ENCODE measurements at regions not wholly inside any gene's neighbourhood (a gene's known extent, or its start where the extent isn't known, plus 50 kb on each side); places are given as distances from the start of the nearest gene placed in this dataset.
"Not testable (repeated sequence)": the region's sequence is repeated elsewhere in the genome, so short reads cannot be mapped to it uniquely, and the experiment has no call there.

DNA sequence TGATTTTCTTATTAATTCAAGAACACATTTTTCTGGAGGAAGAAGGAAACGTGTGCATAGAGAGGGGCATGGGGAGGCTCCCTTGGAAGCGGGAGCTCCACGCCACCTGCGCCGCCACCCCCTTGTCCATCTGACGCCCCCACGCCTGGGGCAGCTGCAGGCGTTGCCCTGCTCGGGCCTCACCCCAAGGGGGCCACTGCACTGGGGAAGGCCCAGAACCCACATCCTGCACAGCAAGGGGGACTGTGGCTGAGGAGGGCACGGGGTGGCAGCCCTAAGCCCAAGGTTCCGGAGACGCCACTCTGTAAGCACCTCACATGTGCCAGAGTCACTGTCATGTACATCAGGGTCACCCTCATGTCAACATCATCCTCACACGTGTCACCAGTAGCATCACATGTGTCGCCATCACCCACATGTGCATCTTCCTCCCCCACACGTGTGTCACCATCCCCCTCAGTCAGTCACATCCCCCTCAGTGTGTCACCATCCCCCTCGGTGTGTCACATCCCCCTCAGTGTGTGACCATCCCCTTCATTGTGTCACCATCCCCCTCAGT is 486.7 kb upstream of the SALL3 start:
- peaks cover 0 to 14% (median 0%) of the 10 kb centered on the region in 12 donors for H3K9me3 ChIP-seq
- WGBS, 4 donors, result 86 to 90% (median 89%) methylated on average over 16 of the region's 16 CpGs
- intact Hi-C loops (cut with DNase I), result no loop called here
- H3K27ac ChIP-seq, result no peak overlapping the region
- ATAC-seq (no peak), DNase-seq (no peak)
- no peaks in the 10 kb centered on the region for H3K4me1 ChIP-seq
- H3K27me3 ChIP-seq, result no peaks in the 10 kb centered on the region
- TF ChIP-seq, protein P1, sequence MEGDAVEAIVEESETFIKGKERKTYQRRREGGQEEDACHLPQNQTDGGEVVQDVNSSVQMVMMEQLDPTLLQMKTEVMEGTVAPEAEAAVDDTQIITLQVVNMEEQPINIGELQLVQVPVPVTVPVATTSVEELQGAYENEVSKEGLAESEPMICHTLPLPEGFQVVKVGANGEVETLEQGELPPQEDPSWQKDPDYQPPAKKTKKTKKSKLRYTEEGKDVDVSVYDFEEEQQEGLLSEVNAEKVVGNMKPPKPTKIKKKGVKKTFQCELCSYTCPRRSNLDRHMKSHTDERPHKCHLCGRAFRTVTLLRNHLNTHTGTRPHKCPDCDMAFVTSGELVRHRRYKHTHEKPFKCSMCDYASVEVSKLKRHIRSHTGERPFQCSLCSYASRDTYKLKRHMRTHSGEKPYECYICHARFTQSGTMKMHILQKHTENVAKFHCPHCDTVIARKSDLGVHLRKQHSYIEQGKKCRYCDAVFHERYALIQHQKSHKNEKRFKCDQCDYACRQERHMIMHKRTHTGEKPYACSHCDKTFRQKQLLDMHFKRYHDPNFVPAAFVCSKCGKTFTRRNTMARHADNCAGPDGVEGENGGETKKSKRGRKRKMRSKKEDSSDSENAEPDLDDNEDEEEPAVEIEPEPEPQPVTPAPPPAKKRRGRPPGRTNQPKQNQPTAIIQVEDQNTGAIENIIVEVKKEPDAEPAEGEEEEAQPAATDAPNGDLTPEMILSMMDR (IDR thresholded peaks at IDR 0.05), result no peak
- no peak for TF ChIP-seq POLR2A (IDR thresholded peaks at IDR 0.05)
- H3K36me3 ChIP-seq, result no peaks in the 10 kb centered on the region
- H3K4me3 ChIP-seq, result no peak overlapping the region

DNA sequence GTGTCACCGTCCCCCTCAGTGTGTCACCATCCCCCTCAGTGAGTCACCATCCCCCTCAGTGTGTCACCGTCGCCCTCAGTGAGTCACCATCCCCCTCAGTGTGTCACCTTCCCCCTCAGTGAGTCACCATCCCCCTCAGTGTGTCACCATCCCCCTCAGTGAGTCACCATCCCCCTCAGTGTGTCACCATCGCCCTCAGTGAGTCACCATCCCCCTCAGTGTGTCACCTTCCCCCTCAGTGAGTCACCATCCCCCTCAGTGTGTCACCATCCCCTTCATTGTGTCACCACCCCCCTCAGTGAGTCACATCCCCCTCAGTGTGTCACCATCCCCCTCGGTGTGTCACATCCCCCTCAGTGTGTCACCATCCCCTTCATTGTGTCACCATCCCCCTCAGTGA is 486.1 kb upstream of the SALL3 start:
- H3K4me3 ChIP-seq; H3K27ac ChIP-seq; intact Hi-C loops (cut with DNase I); H3K27me3 ChIP-seq; DNase-seq; H3K4me1 ChIP-seq; H3K36me3 ChIP-seq; ATAC-seq: not testable (repeated sequence)
- 33 to 44% (median 40%) methylated on average over 4 to 5 of the region's 5 CpGs for WGBS, 4 donors
- peaks cover 0 to 14% (median 0%) of the 10 kb centered on the region in 12 donors for H3K9me3 ChIP-seq

DNA sequence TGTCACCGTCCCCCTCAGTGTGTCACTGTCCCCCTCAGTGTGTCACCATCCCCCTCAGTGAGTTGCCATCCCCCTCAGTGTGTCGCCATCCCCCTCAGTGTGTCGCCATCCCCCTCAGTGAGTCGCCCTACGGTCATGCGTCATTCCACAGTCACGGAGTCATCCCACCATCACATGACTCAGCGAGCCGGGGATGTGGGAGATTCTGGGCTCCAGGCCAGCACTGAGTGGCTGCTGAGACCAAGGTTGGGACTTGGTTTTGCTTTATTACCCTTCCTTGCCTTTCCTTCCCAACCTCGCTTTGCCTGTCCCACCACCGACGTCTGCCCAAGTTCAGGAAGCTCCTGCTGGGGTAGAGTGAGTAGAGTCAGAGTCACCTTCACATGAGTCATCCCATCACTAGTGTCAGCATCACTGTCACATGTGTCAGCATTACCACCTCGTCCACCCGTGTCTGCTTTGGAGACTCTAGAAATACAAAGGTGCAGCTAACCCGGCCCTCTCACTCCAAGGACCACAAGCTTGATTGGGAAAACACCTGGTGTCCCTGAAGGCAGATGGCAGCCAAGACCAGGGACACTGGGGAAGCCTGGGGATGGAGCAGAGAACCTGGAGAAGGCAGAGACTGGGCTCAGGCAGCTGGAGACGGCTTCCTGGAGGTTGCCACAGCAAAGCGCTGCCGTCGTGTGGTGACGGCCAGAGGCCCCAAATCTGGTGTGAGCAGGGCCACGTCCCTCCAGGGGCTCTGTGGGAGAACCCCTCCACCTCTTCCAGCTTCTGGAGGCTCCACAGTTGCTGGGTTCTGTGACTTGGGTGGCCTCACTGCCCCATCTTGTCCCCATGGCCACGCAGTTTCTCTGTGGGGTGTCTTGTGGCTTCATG is 485.2 kb upstream of the SALL3 start:
- WGBS, 4 donors, result 69 to 78% (median 74%) methylated on average over 22 of the region's 22 CpGs
- Histone ChIP-seq H3K4me1 (peaks cover 0 to 7% (median 0%) of the 10 kb centered on the region in 12 donors), H3K27ac (no peak overlapping the region), H3K9me3 (peaks cover 0 to 14% (median 0%) of the 10 kb centered on the region in 12 donors), H3K27me3 (no peaks in the 10 kb centered on the region), H3K4me3 (no peak overlapping the region), H3K36me3 (no peaks in the 10 kb centered on the region)
- TF ChIP-seq, protein P1 (IDR thresholded peaks at IDR 0.05), result no peak
- TF ChIP-seq POLR2A (IDR thresholded peaks at IDR 0.05), result no peak
- ATAC-seq (no peak), DNase-seq (peak in 1 of 5 donors; percentile 36)
- intact Hi-C loops (cut with DNase I), result no loop called here

DNA sequence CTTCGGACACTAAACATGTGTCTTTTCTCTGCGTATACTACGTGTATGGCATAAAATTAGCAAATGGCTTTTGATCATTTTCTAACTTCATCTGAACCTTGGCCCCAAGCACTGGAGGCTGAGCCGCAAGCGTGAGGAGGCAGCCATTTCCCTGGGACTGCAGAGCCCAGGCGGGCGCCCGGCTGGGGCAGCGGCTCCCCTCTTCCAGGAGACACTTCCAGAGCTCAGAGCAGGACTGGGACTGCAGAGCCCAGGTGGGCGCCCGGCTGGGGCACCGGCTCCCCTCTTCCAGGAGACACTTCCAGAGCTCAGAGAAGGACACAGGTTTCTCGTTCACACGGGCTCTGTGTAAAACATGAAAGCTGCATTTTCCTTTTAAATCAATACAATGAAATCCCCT is 484.1 kb upstream of the SALL3 start:
- Histone ChIP-seq H3K36me3 (no peaks in the 10 kb centered on the region), H3K27me3 (no peaks in the 10 kb centered on the region), H3K4me3 (no peak overlapping the region), H3K4me1 (peaks cover 0 to 7% (median 0%) of the 10 kb centered on the region in 12 donors), H3K27ac (no peak overlapping the region), H3K9me3 (peaks cover 0 to 10% (median 0%) of the 10 kb centered on the region in 12 donors)
- WGBS, 4 donors, result 93 to 95% (median 94%) methylated on average over 14 of the region's 14 CpGs
- DNase-seq (no peak), ATAC-seq (no peak)
- no peak for TF ChIP-seq POLR2A (IDR thresholded peaks at IDR 0.05)
- TF ChIP-seq, protein P1 (IDR thresholded peaks at IDR 0.05), result no peak
- intact Hi-C loops (cut with DNase I), result no loop called here

Measured in heart left ventricle (tissue), 16 donors.